GM12892 (cell line): ENCODE measurements at regions not wholly inside any gene's neighbourhood (a gene's known extent, or its start where the extent isn't known, plus 50 kb on each side); places are given as distances from the start of the nearest gene placed in this dataset.

Experiments
- POLR2A ChIP-seq: IDR thresholded peaks from 2 replicates; pipeline ENCODE4 v1.6.1; 2011; ENCODE audit warnings: low read depth, low read length, control low read depth
- POLR2AphosphoS5 ChIP-seq: IDR thresholded peaks from 2 replicates; pipeline ENCODE4 v1.6.1; 2011; ENCODE audit warnings: low read depth, low read length, control low read depth

DNA sequence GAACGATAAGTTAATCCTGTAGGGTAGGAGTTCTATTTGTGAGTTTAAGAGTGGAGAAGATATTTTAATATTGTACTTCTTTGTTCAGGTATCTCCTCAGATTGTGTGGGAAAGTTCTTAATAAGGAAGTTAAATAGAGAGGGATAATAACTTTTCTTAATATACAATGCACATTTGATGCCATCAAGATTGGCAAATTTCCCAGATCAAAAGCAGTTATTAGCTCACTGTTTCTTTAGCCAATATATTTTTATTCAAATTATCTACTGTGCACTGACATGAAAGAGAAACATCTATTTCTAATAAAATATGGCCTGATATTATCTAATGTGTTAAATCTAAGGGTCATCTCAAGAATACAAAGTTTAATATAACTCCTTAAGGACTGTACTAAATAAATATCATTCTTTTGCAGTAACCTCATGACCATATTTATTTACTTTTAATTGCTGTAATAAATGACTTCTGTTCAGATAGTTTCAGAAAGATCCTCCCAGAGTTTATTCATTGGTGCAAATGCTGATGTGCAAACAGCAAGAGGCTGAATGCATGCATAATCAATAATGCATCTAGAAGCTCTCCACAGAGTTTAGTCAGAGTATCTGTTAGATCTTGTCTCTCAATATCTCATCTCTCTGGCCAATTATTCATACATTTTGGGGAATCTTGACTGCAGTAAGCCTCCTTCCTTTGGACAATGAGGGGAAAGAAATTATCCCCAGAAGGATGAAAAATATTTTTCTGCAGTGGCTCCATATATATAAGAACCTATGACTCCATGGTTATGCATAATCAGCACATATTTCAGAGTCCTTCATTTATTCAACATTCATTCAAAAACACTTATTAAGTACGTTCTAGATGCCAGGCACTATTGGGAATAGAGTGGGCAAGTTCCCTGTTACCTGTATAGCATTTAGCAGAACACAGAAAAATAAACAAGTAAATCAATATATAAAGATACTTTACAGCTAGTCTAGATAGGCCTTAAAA is 85.3 kb downstream of the SPATA31D1 start:
- TF ChIP-seq POLR2A: no peak
- no peak for TF ChIP-seq POLR2AphosphoS5
